Esophagus muscularis mucosa (tissue), 4 donors: ENCODE measurements at regions not wholly inside any gene's neighbourhood (a gene's known extent, or its start where the extent isn't known, plus 50 kb on each side); places are given as distances from the start of the nearest gene placed in this dataset.

Source experiments
- DNase-seq: peaks from one replicate; pipeline ENCODE4 v3.0.0-alpha.2; 2017; ENCODE audit errors: extremely low spot score
- H3K27ac ChIP-seq, 4 donors: fragments of 200-600 bp; sonication (generic); replicated peaks in 1 of 4; 1 replicate in 3 of 4; 2 replicates in 1 of 4; pipeline ENCODE4 v1.5.1; 2016 to 2019; ENCODE audit warnings: mild to moderate bottlenecking in 1 of 4
- H3K27me3 ChIP-seq, 4 donors: fragments of 200-600 bp; sonication (generic); one replicate each; pipeline versions ENCODE4 v1.5.1 to v1.6.0; 2016 to 2019
- H3K36me3 ChIP-seq, 4 donors: fragments of 200-600 bp; sonication (generic); one replicate each; pipeline ENCODE4 v1.5.1; 2016 to 2019
- H3K4me1 ChIP-seq, 4 donors: fragments of 200-600 bp; sonication (generic); one replicate each; pipeline ENCODE4 v1.5.1; 2016 to 2019
- H3K4me3 ChIP-seq, 4 donors: fragments of 200-600 bp; sonication (generic); 1 replicate in 2 of 4; 2 replicates in 2 of 4; pipeline ENCODE4 v1.5.1; 2016 to 2019; ENCODE audit warnings: mild to moderate bottlenecking in 4 of 4, moderate library complexity in 1 of 4
- H3K9me3 ChIP-seq, 4 donors: fragments of 200-600 bp; sonication (generic); 1 replicate in 3 of 4; 2 replicates in 1 of 4; pipeline ENCODE4 v1.5.1; 2016 to 2019
- CTCF ChIP-seq, 3 experiments: fragments of 200-600 bp in 2 of 3; fragments of 450-650 bp in 1 of 3; sonication (generic) in 2 of 3; IDR thresholded peaks; one replicate each; pipeline ENCODE4 v1.5.1; 2017 to 2019; ENCODE audit warnings: antibody characterized with exemption in 3 of 3, mild to moderate bottlenecking in 2 of 3, moderate library complexity in 1 of 3
- EP300 ChIP-seq: sonication (generic); formaldehyde crosslinking; IDR thresholded peaks from one replicate; pipeline ENCODE4 v1.6.1; 2017; ENCODE audit warnings: antibody characterized with exemption
- POLR2A ChIP-seq: fragments of 450-650 bp; IDR thresholded peaks from one replicate; pipeline ENCODE4 v1.6.1; 2017; ENCODE audit warnings: antibody characterized with exemption, moderate library complexity, mild to moderate bottlenecking, low read depth
- POLR2AphosphoS5 ChIP-seq, 2 donors: sonication (generic); formaldehyde crosslinking; IDR thresholded peaks; one replicate each; pipeline ENCODE4 v1.6.1; 2017; ENCODE audit warnings: antibody characterized with exemption in 2 of 2
- WGBS: methylation state at CpG from one replicate; pipeline ENCODE4 v1.1.5; 2018; 5-methylcytosine and 5-hydroxymethylcytosine counted together
- intact Hi-C: fragments of 100-400 bp; cut with DNase I; formaldehyde crosslinking; loops from one replicate; pipeline ENCODE4 v1.15.1; 2023

- no peaks in the 10 kb centered on the region for H3K27me3 ChIP-seq
- peaks cover 0 to 3% (median 0%) of the 10 kb centered on the region in 4 donors for H3K4me1 ChIP-seq
- no peak overlapping the region for H3K4me3 ChIP-seq
- H3K36me3 ChIP-seq: no peaks in the 10 kb centered on the region
- 88% methylated on average over 3 of the region's 3 CpGs for WGBS
- H3K27ac ChIP-seq: no peak overlapping the region
- intact Hi-C loops: no loop called here
- H3K9me3 ChIP-seq: no peaks in the 10 kb centered on the region
- TF ChIP-seq POLR2AphosphoS5 (IDR thresholded peaks at IDR 0.05) (no peak), CTCF (IDR thresholded peaks at IDR 0.05) (no peak), EP300 (no peak), POLR2A (no peak)
- DNase-seq: no peak
These were observed 66.1 kb downstream of the LEPR start for GRCh38 chr1:65486613-65487012.

GRCh38 chr1:65489481-65489880 lies 69.0 kb downstream of the LEPR start:
- TF ChIP-seq EP300 (no peak), CTCF (IDR thresholded peaks at IDR 0.05) (no peak), POLR2A (no peak), POLR2AphosphoS5 (IDR thresholded peaks at IDR 0.05) (no peak)
- Histone ChIP-seq H3K27ac (no peak overlapping the region), H3K27me3 (no peaks in the 10 kb centered on the region), H3K4me3 (no peak overlapping the region), H3K9me3 (no peaks in the 10 kb centered on the region), H3K36me3 (no peaks in the 10 kb centered on the region), H3K4me1 (peaks cover 0 to 11% (median 8%) of the 10 kb centered on the region in 4 donors)
- intact Hi-C loops: no loop called here
- DNase-seq: no peak

GRCh38 chr1:65490231-65491009 lies 70.0 kb downstream of the LEPR start:
- WGBS: 73% methylated on average over 6 of the region's 6 CpGs
- TF ChIP-seq POLR2A: no peak
- no peak overlapping the region for H3K4me3 ChIP-seq
- intact Hi-C loops: no loop called here
- DNase-seq: no peak
- H3K9me3 ChIP-seq: no peaks in the 10 kb centered on the region
- H3K4me1 ChIP-seq: peaks cover 0 to 12% (median 9%) of the 10 kb centered on the region in 4 donors
- H3K27me3 ChIP-seq: no peaks in the 10 kb centered on the region
- no peaks in the 10 kb centered on the region for H3K36me3 ChIP-seq
- H3K27ac ChIP-seq: peak overlapping the region in 1 of 4 donors; percentile 15

- no peak for DNase-seq
- TF ChIP-seq EP300 (no peak), POLR2A (no peak), POLR2AphosphoS5 (IDR thresholded peaks at IDR 0.05) (no peak), CTCF (IDR thresholded peaks at IDR 0.05) (no peak)
- Histone ChIP-seq H3K4me3 (no peak overlapping the region), H3K4me1 (peaks cover 0 to 12% (median 9%) of the 10 kb centered on the region in 4 donors), H3K9me3 (no peaks in the 10 kb centered on the region), H3K36me3 (no peaks in the 10 kb centered on the region), H3K27ac (no peak overlapping the region), H3K27me3 (no peaks in the 10 kb centered on the region)
- intact Hi-C loops: no loop called here
- 69% methylated on average over 3 of the region's 3 CpGs for WGBS
These were observed 71.0 kb downstream of the LEPR start for GRCh38 chr1:65491472-65491871.

GRCh38 chr1:65493802-65494201 lies 73.3 kb downstream of the LEPR start:
- Histone ChIP-seq H3K36me3 (no peaks in the 10 kb centered on the region), H3K27ac (no peak overlapping the region), H3K9me3 (no peaks in the 10 kb centered on the region), H3K27me3 (no peaks in the 10 kb centered on the region), H3K4me1 (peaks cover 0 to 12% (median 9%) of the 10 kb centered on the region in 4 donors), H3K4me3 (no peak overlapping the region)
- TF ChIP-seq POLR2AphosphoS5 (IDR thresholded peaks at IDR 0.05) (no peak), POLR2A (no peak), EP300 (no peak)
- intact Hi-C loops: no loop called here
- WGBS: 37% methylated on average over 2 of the region's 2 CpGs
- no peak for DNase-seq

GRCh38 chr1:65494671-65495070 lies 74.2 kb downstream of the LEPR start:
- Histone ChIP-seq H3K9me3 (no peaks in the 10 kb centered on the region), H3K27ac (no peak overlapping the region), H3K36me3 (no peaks in the 10 kb centered on the region), H3K4me1 (peaks cover 0 to 12% (median 9%) of the 10 kb centered on the region in 4 donors), H3K27me3 (no peaks in the 10 kb centered on the region), H3K4me3 (no peak overlapping the region)
- TF ChIP-seq POLR2A: no peak
- no peak for TF ChIP-seq POLR2AphosphoS5 (IDR thresholded peaks at IDR 0.05)
- TF ChIP-seq EP300: no peak
- no peak for TF ChIP-seq CTCF (IDR thresholded peaks at IDR 0.05)
- no peak for DNase-seq
- 100% methylated on average over 1 of the region's 1 CpG for WGBS
- intact Hi-C loops: no loop called here
